Neuronal stem cell (in vitro differentiated cells): ENCODE measurements at regions not wholly inside any gene's neighbourhood (a gene's known extent, or its start where the extent isn't known, plus 50 kb on each side); places are given as distances from the start of the nearest gene placed in this dataset.

Source experiments
- DNase-seq: peaks from one replicate; pipeline ENCODE4 v3.0.0-alpha.2; 2013; ENCODE audit warnings: low spot score
- H2AFZ ChIP-seq: one replicate; pipeline ENCODE4 v1.6.1; 2013; ENCODE audit warnings: mild to moderate bottlenecking, low read length, inconsistent platforms
- H2AK5ac ChIP-seq: 2 replicates; pipeline ENCODE4 v1.6.1; 2013; ENCODE audit warnings: low read depth, mild to moderate bottlenecking, inconsistent platforms, low read length, moderate library complexity, mixed read lengths
- H2BK120ac ChIP-seq: 2 replicates; pipeline ENCODE4 v1.6.1; 2013; ENCODE audit warnings: low read depth, mild to moderate bottlenecking, inconsistent platforms, low read length, moderate library complexity, mixed read lengths
- H2BK12ac ChIP-seq: one replicate; pipeline ENCODE4 v1.6.1; 2013; ENCODE audit warnings: low read length, inconsistent platforms
- H2BK15ac ChIP-seq: 2 replicates; pipeline ENCODE4 v1.6.1; 2013; ENCODE audit warnings: mild to moderate bottlenecking, low read length, inconsistent platforms, mixed read lengths
- H2BK5ac ChIP-seq: one replicate; pipeline ENCODE4 v1.6.1; 2013; ENCODE audit warnings: inconsistent platforms, mild to moderate bottlenecking, low read length, moderate library complexity
- H3K14ac ChIP-seq: one replicate; pipeline ENCODE4 v1.6.1; 2013; ENCODE audit warnings: low read length, inconsistent platforms
- H3K18ac ChIP-seq: 2 replicates; pipeline ENCODE4 v1.6.1; 2013; ENCODE audit warnings: low read length, inconsistent platforms
- H3K23ac ChIP-seq: 2 replicates; pipeline ENCODE4 v1.6.1; 2013; ENCODE audit warnings: low read depth, mild to moderate bottlenecking, mixed read lengths, low read length, inconsistent platforms; ENCODE audit not compliant: poor library complexity
- H3K27ac ChIP-seq: replicated peaks from 3 replicates; pipeline ENCODE4 v1.5.1; 2013; ENCODE audit warnings: low read length, inconsistent platforms
- H3K27me3 ChIP-seq, 3 experiments: 2 replicates each; pipeline ENCODE4 v1.6.1; 2013; ENCODE audit warnings: low read length in 3 of 3, mild to moderate bottlenecking in 2 of 3, inconsistent platforms in 1 of 3, low read depth in 1 of 3, mixed read lengths in 1 of 3, moderate library complexity in 1 of 3; ENCODE audit not compliant: control insufficient read depth in 3 of 3, insufficient read depth in 3 of 3
- H3K36me3 ChIP-seq, 2 donors: replicated peaks in 1 of 2; 2 replicates each; pipeline ENCODE4 v1.6.1; 2013; ENCODE audit warnings: low read length in 2 of 2; ENCODE audit not compliant: control insufficient read depth in 2 of 2, insufficient read depth in 2 of 2
- H3K4ac ChIP-seq: 2 replicates; pipeline ENCODE4 v1.6.1; 2013; ENCODE audit warnings: inconsistent platforms, mild to moderate bottlenecking, low read length, moderate library complexity
- H3K4me1 ChIP-seq, 2 donors: 1 replicate in 1 of 2; 2 replicates in 1 of 2; pipeline ENCODE4 v1.6.1; 2013; ENCODE audit warnings: low read length in 2 of 2, low read depth in 1 of 2; ENCODE audit not compliant: control insufficient read depth in 2 of 2, insufficient read depth in 1 of 2
- H3K4me2 ChIP-seq: one replicate; pipeline ENCODE4 v1.6.1; 2013; ENCODE audit warnings: mild to moderate bottlenecking, low read length, inconsistent platforms; ENCODE audit not compliant: insufficient read depth, poor library complexity, severe bottlenecking
- H3K4me3 ChIP-seq, 2 donors: 2 replicates each; pipeline ENCODE4 v1.5.1; 2013; ENCODE audit warnings: low read length in 2 of 2, mild to moderate bottlenecking in 2 of 2, inconsistent platforms in 1 of 2, moderate library complexity in 1 of 2
- H3K79me1 ChIP-seq: one replicate; pipeline ENCODE4 v1.6.1; 2013; ENCODE audit warnings: low read depth, mild to moderate bottlenecking, inconsistent platforms, low read length, moderate library complexity
- H3K9ac ChIP-seq: one replicate; pipeline ENCODE4 v1.6.1; 2013; ENCODE audit warnings: mild to moderate bottlenecking, low read depth, low read length, inconsistent platforms; ENCODE audit not compliant: poor library complexity
- H3K9me3 ChIP-seq, 2 donors: replicated peaks in 1 of 2; 2 replicates each; pipeline versions ENCODE3 to v1.6.1; 2013; ENCODE audit warnings: low read length in 2 of 2, mild to moderate bottlenecking in 2 of 2, inconsistent platforms in 1 of 2, low read depth in 1 of 2, mixed read lengths in 1 of 2, moderate library complexity in 1 of 2; ENCODE audit not compliant: control insufficient read depth in 2 of 2, insufficient read depth in 1 of 2
- H4K8ac ChIP-seq: one replicate; pipeline ENCODE4 v1.6.1; 2013; ENCODE audit warnings: low read depth, mild to moderate bottlenecking, inconsistent platforms, low read length, moderate library complexity
- H4K91ac ChIP-seq: one replicate; pipeline ENCODE4 v1.6.1; 2013; ENCODE audit warnings: low read length, low read depth, mild to moderate bottlenecking, inconsistent platforms; ENCODE audit not compliant: poor library complexity
- WGBS, 2 donors: extraction: QIAGEN DNeasy Blood & Tissue Kit; methylation state at CpG; one replicate each; pipeline ENCODE4 v1.1.7; 2013; ENCODE audit warnings: missing lambda C conversion rate in 2 of 2, mixed read lengths in 1 of 2; ENCODE audit not compliant: insufficient read length in 2 of 2, insufficient replicate concordance in 1 of 2; ENCODE audit errors: extremely low coverage in 2 of 2; 5-methylcytosine and 5-hydroxymethylcytosine counted together

GRCh38 chr12:43287706-43288383, 264.2 kb downstream of the ADAMTS20 start:
- Histone ChIP-seq H3K9ac (no peak overlapping the region), H3K18ac (no peak overlapping the region), H3K27ac (no peak overlapping the region), H3K4me1 (peaks cover 0 to 7% of the 10 kb centered on the region in 2 donors), H3K4me2 (no peak overlapping the region), H3K79me1 (no peaks in the 10 kb centered on the region), H2BK5ac (no peak overlapping the region), H3K23ac (no peak overlapping the region), H3K27me3 (no peaks in the 10 kb centered on the region), H2AFZ (no peak overlapping the region), H3K4me3 (no peak overlapping the region), H3K9me3 (peaks cover 0 to 3% of the 10 kb centered on the region in 2 donors), H3K4ac (no peak overlapping the region), H4K8ac (no peak overlapping the region), H3K36me3 (no peaks in the 10 kb centered on the region), H4K91ac (no peak overlapping the region), H2BK120ac (no peak overlapping the region), H2BK15ac (no peak overlapping the region), H2AK5ac (no peak overlapping the region), H2BK12ac (no peak overlapping the region), H3K14ac (no peak overlapping the region)
- WGBS, 2 donors, result no CpG with 5 or more reads among the region's 12 CpGs
- no peak for DNase-seq

DNA sequence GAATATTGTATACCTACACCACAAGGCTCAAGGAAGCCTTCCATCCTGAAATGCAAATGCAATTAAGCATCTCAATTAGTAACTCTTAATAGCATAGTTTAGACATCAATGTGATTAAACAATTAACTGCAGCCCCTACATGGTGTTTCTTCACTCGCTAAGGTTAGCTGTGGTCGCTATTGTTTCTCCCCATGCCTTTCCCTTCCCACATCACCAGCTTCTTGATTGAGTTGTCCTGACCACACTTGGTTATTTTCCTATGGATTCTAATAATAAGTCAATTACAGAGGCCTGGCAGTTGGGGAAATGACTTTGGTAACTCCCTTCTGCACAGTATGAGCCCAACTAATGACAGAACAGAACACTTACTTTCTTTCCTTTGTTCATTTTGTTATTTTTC, 265.0 kb downstream of the ADAMTS20 start:
- Histone ChIP-seq H3K4me1 (peaks cover 0 to 7% of the 10 kb centered on the region in 2 donors), H3K18ac (no peak overlapping the region), H3K4me2 (no peak overlapping the region), H2BK5ac (no peak overlapping the region), H3K4ac (no peak overlapping the region), H3K9me3 (no peaks in the 10 kb centered on the region), H2BK12ac (no peak overlapping the region), H2BK120ac (no peak overlapping the region), H3K79me1 (no peaks in the 10 kb centered on the region), H3K9ac (no peak overlapping the region), H2BK15ac (no peak overlapping the region), H4K8ac (no peak overlapping the region), H3K27ac (no peak overlapping the region), H4K91ac (no peak overlapping the region), H3K4me3 (no peak overlapping the region), H3K23ac (no peak overlapping the region), H2AFZ (no peak overlapping the region), H3K36me3 (no peaks in the 10 kb centered on the region), H3K14ac (no peak overlapping the region), H2AK5ac (no peak overlapping the region), H3K27me3 (no peaks in the 10 kb centered on the region)
- DNase-seq, result no peak
- no CpG with 5 or more reads among the region's 2 CpGs for WGBS, 2 donors

- Histone ChIP-seq H3K27me3 (no peaks in the 10 kb centered on the region), H3K9ac (no peak overlapping the region), H4K91ac (no peak overlapping the region), H3K4me1 (peaks cover 2 to 9% of the 10 kb centered on the region in 2 donors), H3K18ac (no peak overlapping the region), H3K27ac (no peak overlapping the region), H2AFZ (no peak overlapping the region), H3K23ac (no peak overlapping the region), H3K9me3 (no peaks in the 10 kb centered on the region), H3K79me1 (no peaks in the 10 kb centered on the region), H3K36me3 (no peaks in the 10 kb centered on the region), H3K14ac (no peak overlapping the region), H3K4me2 (no peak overlapping the region), H2BK12ac (no peak overlapping the region), H2BK5ac (no peak overlapping the region), H3K4ac (no peak overlapping the region), H2BK120ac (no peak overlapping the region), H3K4me3 (no peak overlapping the region), H2AK5ac (no peak overlapping the region), H2BK15ac (no peak overlapping the region), H4K8ac (no peak overlapping the region)
- no CpG with 5 or more reads among the region's 4 CpGs for WGBS, 2 donors
- DNase-seq, result no peak
Measured at GRCh38 chr12:43285159-43285598, 266.8 kb downstream of the ADAMTS20 start.

- Histone ChIP-seq H3K36me3 (no peaks in the 10 kb centered on the region), H4K91ac (no peak overlapping the region), H3K79me1 (no peaks in the 10 kb centered on the region), H3K9ac (no peak overlapping the region), H3K4me2 (no peak overlapping the region), H2BK120ac (no peak overlapping the region), H3K27me3 (no peaks in the 10 kb centered on the region), H2BK15ac (no peak overlapping the region), H3K4me1 (peaks cover 2 to 9% of the 10 kb centered on the region in 2 donors), H2BK5ac (no peak overlapping the region), H3K14ac (no peak overlapping the region), H3K18ac (no peak overlapping the region), H2AK5ac (no peak overlapping the region), H4K8ac (no peak overlapping the region), H2AFZ (no peak overlapping the region), H3K4ac (no peak overlapping the region), H3K9me3 (no peaks in the 10 kb centered on the region), H3K27ac (no peak overlapping the region), H3K23ac (no peak overlapping the region), H3K4me3 (no peak overlapping the region), H2BK12ac (no peak overlapping the region)
- DNase-seq, result no peak
- no CpG with 5 or more reads among the region's 2 CpGs for WGBS, 2 donors
Measured at GRCh38 chr12:43284486-43285158, 267.4 kb downstream of the ADAMTS20 start.
